Astrocyte of the hippocampus (primary cell): ENCODE measurements at regions not wholly inside any gene's neighbourhood (a gene's known extent, or its start where the extent isn't known, plus 50 kb on each side); places are given as distances from the start of the nearest gene placed in this dataset.
"Not testable (repeated sequence)": the region's sequence is repeated elsewhere in the genome, so short reads cannot be mapped to it uniquely, and the experiment has no call there.

Source experiments
- DNase-seq: peaks from one replicate; pipeline ENCODE4 v3.0.0; 2011; ENCODE audit warnings: low read depth, low spot score

DNA sequence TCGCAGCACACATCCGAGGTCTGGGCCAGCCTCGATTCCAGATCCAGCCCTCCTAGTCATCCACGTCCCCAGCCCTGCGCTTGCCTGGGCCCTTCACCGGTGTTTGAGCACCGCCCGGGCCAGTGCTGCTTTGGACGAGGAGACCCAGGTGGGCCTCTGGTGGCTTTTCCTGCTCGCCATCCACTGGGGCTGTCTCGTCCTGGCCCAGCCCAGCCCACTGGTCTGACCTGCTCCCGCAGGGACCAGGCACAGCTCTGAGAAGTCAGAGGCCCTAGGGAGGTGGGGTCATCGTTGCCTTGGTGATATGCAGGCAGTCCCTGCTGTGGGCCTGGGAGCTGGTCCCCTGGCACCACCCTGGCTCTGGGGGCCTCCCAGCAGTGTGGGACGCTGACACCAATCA is 200.8 kb downstream of the USP22 start:
- DNase-seq: not testable (repeated sequence)

DNA sequence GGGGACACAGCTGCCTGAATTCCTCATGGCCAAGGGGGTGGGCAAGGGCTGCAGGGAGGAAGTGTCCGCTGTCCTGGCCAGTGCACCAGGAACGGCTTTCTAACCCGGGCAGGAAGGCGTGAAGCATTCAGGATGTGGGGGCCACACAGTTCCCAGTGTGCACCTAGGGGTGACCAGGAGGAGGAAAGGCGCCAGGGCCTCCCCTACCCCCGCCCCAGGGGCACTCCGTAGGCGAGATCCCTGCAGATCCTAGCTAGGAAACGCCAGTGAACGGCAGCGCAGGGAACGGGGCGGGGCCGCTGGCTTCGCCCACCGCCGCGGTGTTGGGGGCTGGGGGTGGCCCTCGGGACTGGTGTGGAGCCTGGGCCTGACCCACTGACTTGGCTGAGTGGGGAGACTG is 199.6 kb downstream of the USP22 start:
- not testable (repeated sequence) for DNase-seq

DNA sequence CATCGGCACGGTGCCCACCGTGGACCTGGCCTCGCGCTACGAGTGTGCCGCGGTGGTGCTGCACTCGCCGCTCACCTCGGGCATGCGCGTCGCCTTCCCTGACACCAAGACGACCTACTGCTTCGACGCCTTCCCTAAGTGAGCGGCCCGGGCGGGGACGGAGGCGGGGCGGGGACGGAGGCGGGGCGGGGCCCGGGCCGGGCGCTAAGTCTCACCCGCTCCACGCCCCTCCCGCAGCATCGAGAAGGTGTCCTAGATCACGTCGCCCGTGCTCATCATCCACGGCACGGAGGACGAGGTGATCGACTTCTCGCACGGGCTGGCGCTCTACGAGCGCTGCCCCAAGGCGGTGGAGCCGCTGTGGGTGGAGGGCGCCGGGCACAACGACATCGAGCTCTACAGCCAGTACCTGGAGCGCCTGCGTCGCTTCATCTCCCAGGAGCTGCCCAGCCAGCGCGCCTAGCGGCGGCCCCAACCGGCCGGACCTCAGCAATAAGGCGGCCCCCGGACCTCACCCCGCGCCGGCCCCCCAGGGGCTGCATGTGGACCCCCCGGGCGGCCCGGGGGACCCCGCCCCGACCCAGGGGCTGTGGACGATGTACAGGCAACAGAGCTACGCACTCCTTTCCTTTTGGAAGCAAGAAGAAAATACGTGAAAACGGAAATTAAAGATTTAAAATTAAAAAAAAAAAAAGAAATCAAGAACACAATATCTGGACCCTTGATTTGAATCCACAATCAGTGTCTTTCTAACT is 198.8 kb downstream of the USP22 start:
- DNase-seq: peak; percentile 9

DNA sequence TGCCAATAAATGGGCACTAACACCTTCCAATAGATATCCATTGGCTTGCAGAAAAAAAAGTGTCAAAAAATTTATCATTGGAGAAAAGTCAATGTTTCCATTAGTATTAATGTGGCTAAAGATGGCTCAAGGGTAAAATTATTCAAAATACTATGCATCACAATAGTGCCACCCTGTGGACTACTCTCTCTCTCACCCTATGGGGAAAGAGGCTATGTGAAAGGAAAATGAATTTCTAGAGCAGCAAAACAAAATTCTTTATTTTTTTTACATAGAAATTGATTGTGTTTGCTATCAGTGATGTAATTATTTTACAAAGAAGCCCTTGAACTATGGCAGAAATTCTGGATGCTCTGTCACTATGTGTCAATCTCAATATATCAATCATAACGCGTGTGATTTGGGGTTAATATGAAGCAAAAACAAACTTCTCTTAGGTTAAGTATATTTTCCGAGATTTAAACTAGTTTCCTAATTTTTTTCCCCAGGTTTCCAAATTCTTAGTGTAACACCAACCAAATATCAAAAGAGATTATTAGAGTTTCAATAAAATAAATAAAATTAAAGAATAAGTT is 193.9 kb downstream of the USP22 start:
- DNase-seq: not testable (repeated sequence)

DNA sequence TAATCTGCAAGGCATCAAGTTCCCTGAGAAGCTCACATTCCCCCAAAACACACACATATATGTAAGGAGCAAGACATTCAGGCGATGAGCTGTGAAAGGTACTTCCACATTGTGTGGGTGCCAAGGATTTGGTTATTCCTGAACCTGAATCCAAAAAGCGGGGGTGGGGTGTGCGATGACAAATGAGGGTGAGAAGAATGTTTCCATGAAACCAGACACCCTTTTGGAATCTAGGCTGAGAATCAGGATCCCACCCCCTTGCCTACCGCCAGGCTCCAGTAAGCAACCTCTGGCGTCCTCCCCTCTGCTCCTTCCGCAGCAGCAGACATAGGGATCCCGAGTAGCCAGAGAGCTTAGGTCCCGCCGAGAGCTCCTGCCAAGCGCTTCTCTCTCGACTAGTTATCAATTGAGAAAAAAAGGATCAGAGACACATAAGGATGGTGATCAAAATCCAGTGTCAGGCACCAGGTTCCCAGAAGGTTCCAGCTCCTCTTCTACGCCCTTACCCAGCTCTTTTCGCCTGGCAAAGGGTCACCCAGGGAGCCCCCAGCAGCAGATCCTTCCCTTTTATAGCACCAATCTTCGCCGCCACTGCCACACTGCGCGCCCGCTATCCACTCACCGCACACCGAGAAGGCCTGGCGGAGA is 191.1 kb downstream of the USP22 start:
- peak; percentile 34 for DNase-seq

DNA sequence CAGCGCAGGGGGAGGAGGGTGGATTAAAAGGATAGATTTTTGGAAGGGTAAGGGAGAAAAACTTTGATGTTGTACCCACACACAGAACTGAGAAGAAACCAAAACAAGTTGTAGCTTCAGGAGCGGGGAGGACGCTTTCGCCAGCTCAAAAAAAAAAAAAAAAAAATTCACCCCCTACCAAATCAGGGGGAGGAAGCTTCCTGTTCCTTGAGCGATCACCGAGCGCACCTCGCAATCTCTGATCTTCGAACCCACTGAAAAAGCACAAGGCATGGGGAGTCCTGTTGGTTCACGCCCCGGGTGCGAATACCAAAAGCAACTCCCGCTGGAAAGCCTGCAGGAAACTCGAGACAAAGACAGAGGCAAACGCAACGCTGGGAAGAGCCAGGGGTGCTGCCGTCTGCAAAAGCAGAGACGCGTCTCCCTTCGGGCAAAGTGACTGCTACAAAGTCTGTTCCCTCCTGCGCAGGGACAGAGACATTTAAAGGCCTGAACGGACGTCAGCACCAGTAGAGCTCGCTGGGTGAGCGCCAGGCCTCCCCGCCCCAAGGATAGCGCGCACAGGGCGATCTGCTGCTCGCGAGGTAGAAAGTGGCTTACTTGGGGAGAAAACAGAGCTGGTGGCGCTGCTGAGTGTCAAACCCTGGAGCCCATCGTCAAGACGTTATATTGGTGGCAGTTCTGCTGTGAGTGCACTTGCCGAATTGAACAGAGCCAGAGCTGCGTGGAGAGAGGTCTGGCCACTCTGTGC is 190.4 kb downstream of the USP22 start:
- DNase-seq: peak; percentile 42

DNA sequence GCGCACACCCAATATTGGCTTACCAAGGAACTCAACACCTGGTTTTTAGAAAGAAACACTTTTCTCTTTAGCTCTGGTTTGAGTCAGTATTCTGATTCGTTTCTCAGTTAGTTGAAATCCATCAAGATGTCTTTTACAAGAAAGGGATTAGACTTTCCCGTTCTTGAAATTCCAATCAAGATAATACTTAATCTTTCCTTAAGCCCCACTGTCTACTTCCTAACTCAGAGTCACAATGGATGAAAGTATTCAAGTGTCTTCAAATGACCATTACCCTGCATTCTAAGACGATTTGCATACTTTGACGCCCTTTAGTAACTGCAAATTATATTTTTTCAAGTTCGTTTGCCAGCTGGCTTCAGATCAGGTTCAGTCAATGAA is 189.8 kb downstream of the USP22 start:
- no peak for DNase-seq

DNA sequence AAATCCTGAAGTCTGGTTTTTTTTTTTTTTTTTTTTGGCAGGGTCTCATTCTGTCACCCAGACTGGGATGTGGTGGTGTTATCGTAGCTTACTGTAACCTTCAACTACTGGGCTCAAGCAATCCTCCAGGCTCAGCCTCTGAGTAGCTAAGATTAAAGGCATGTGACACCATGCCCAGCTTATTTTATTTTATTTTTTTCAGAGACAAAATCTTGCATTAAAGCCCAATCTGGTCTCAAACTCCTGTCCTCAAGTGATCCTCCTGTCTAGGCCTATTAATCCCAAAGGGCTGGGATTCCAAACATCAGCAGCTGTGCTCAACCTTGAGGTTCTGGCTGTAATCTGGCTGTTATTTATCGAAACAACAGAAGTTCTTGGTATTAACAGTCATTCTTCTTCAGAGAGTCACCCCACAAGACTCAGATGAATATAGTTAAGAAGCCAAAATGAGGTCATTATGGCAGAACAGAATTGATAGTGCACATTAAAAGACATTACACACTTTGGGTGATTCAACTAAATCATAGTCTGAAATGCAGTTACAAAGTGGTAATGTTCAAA is 186.8 kb downstream of the USP22 start:
- DNase-seq: peak; percentile 5

DNA sequence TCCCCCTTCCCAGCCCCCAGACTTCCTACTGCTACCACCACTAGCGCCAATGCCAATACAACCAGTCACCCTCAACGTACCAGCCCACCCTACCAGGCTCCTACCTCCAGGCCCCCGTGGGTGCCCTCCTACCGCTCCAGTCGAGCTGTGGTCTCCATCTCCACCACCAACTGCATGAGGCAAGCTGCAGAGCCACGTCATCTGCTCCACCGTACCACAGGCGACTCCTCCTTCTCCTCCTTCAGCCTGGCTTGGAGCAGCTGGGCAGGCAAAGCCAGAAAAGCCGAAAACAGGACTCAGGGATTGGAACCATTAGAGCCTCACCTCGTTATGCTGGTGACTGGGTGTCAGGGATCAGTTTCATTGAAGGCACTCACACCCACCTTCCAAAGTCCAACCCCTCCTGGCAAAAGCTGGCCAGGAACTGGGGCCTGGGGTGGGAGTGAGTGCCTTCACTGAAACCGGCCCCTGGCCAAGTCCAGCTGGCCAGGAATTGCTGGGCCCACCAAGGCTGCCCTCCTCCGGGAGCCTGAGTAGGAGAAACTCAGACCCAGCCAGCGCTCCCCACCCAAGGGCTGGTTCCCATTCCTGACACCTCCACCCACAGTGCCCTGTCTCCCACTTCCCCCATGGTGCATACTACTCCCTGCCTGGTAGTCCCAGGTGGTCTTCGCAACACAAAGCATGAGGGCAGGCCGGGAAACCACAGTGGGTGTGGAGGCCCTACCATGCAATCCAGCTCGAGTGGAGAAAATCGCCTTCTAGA is 176.2 kb downstream of the USP22 start:
- DNase-seq: not testable (repeated sequence)

DNA sequence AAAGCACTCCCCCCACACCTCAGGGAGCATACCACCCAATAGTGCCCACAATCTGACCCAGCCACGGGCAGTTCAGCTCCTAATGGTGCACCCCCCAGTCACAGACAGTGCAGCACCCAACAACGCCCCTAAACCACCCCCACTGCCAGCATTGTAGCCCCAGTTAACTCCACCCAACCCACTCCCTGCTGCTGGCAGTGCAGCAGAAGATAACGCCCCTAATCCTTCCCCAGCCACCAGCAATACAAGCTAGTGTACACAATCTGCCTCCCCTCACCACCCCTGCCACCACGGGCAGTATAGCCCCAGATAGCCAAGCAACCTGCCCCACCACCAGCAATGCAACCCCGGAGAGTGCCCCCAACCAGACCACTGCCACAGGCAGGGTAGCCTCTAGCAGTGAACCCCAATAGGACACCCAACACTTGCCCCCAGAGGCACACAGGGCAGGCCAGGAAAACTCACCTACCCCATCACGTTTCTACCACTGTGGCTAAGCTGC is 175.3 kb downstream of the USP22 start:
- not testable (repeated sequence) for DNase-seq

DNA sequence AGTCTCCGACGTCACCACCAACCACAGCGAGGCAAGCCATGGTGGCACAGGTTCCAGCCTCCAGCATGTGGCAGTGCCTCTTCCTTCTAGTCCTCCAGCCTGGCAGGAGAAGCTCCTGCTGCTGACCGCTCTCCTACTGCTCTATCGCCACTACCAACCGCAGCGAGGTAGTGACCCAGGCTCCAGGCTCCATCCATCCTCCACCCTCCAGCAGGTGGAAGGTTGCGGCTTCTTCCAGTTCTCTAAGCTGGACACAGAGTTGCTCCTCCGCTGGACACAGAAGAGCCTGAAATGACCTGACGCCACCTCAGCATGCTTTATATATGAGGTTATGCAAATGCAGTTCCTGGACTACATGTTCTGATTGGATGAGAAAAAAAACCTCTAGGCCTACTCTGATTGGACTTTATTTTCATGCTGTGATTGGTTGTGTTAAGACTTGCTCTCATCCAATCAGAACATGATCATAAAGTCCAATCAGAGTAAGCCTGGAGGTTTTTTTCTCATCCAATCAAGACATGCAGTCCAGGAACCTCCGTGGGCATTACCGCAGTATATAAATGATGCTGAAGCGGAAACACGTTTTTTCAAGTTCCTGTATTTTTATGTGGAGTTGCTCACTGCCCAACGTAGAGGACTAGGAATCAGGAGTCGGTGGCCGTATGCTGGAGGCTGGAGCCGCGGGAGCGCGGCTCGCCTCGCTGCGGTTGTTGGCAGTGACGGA is 174.7 kb downstream of the USP22 start:
- DNase-seq: not testable (repeated sequence)

DNA sequence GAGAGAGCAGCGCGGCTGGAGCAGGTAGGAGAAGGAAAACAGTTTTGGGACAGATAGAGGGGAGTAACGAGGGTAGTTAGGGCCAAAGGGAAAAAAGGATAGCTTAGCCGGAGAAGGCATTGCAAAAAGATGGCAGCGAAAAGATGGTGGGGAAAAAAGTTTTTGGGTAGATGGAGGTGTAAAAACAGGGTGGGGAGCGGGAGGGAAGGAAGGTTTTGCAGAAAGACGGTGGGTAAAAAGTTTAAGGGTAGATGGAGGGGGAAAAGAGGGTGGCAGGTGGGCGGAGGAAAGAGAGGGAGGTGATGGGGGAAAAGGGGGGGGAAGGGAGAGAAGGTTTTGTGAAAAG is 174.2 kb downstream of the USP22 start:
- DNase-seq: not testable (repeated sequence)

DNA sequence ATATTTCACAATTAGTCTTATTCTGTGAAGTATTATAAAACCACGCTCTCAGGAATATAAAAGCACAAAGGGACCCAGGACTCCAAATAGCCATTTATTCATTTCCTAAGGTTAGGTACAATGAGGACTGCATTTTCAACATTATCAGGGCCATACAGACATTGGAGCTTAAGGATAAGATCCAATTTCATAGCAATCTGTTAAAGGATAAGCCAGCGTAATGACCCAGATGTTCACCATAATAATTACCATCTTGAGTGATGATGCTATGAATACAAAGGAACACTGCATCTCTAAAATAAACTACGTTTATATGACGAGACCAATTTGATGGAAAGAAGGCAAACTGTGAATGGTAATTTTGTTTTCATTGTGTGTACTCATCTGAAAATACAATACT is 169.6 kb downstream of the USP22 start:
- not testable (repeated sequence) for DNase-seq

DNA sequence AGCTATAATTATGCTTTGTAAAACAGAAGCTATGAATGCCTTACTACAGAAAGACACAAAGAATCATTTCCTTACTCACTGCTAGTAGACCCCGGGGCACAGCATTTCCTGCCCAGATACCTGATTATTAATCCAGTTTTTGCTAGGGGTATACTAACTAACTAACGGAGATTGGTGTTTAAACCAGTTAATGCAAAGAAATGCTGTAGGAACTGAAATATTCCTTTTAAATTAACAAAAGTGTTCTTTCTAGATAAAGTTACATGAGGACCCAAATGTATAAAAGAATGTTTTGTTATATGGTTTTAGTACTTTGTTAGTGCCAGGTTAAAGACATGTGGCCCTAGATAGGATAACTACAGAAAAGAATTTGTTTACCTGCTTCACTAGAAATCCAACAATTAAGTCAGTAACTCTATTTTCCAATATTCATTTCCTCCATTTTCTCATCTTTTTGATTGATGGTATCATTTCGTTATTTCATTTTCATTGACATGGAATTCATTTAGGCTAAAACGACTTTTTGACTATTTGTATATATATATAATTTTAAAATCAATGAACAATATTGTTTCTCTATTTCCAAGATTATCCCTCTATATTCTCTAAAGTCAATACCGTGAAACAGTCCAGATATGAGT is 169.0 kb downstream of the USP22 start:
- not testable (repeated sequence) for DNase-seq

DNA sequence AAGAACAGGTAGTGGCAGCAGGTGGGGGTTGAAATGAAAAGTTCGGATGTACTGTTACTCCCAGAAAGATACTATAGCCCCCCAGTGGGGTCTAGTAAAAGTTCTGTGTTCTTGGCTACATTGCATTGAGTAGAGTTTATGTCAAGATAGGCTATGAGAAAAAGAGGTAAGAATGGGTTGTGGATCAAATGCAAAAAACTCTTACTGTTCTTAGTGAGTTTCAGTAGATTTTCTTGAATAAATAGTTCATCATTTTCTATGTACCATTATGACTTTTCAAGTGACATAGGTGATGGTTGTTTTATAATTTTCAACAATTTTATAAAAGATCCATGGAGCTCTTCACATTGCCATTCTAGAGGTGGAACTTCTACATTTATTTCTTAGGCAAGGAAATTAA is 165.4 kb downstream of the USP22 start:
- not testable (repeated sequence) for DNase-seq

DNA sequence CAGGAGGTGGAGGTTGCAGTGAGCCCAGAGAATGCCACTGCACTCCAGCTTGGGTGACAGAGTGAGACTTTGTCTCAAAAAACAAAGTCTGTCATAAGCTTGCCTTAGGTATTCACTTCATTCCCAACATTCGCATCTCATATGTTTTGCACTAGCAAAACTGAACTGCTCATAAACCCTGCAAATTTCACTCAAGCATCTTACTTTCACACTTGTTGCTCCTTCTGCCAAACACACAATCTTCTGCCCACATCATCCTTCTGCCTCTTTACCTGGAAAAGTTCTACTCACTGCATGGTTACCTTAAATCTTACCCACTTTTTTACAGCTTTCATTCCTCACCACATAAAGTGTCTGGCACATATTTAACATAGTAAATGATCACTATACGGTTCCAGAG is 152.5 kb downstream of the USP22 start:
- no peak for DNase-seq

DNA sequence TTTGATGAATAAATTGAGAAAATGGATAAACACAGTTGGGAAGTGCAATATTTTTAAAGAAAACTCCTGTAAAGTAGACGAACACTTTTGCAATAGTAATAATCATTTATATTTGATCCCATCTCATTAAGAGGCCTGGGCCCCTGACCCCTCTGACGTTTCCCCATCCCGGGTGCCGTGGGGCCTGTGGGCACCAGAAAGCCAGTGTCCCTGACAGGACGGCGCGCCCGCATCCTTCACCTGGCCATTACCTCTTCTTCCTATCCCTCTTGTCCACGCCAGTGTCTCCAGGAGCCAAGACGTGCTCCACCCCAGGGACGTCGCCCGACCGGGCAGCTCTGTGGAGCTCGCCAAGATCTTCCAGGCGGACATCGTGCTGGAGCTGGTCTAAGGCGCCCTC is 147.4 kb downstream of the USP22 start:
- DNase-seq: not testable (repeated sequence)

DNA sequence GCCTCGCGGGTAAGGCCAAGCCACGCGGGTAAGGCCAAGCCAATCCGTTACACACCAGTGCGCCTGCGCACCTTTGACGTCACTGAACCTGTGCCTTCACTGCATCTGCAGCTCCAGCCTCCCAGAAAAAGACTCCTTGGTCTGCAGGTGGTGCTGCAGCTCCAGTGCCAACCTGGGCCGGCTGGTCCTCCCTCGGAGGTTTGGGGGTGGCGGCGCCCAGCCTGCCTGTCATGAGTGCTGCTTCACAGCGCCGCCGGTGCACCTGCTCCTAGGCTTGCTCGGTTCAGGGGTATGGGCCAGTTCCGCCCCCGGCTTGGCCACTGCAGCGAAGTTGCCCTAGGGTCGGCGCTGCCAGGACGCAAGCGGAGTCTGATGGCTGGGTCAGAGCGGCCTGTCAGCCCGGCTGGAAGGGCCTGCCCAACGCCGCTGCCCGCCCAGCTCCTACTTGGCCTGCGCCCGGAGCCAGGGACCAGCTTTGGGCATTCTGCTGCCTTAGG is 146.6 kb downstream of the USP22 start:
- DNase-seq: peak; percentile 2

DNA sequence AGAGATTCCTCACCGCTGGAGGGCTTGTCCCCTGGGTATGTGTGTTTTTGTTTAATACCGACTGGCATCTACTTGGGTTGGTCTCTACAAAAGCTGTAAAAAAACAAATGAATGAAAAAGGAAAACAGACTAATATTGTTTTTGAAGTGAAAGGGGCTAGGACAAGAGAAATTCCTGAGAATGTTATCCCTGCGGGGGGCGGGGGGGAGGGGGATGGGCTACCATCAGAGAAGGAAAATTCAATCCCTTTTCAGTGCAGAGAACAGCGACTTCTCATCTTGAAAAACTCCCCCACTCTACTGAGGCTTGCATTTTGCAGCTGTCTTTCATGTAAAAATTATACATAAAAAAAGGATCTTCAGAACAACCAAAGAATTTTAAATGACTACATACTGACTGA is 144.1 kb downstream of the USP22 start:
- not testable (repeated sequence) for DNase-seq

DNA sequence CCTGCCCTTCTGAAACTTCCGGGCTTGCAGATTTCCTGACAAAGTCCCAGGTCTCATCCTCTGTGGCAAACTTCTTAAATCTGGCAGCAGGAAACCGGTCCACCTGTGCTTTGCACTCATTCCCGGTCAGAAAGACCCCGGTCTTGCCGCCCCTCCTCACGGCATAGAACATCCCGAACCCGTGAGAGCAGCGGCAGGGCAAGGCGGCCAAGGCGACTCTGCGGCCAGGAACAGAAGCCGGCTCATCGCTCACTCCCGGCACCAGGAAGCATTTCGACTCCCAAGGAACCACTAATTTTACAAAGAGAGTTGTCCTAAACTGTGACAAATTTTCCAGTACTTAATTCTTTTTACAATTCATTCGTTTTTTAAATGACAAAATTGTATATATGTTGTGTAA is 140.3 kb downstream of the USP22 start:
- DNase-seq: not testable (repeated sequence)
